ENCODE measurements at regions not wholly inside any gene's neighbourhood (a gene's known extent, or its start where the extent isn't known, plus 50 kb on each side); places are given as distances from the start of the nearest gene placed in this dataset.
A peak's percentile ranks its signal among the peaks of the same experiment; 100 is the strongest.

DNA sequence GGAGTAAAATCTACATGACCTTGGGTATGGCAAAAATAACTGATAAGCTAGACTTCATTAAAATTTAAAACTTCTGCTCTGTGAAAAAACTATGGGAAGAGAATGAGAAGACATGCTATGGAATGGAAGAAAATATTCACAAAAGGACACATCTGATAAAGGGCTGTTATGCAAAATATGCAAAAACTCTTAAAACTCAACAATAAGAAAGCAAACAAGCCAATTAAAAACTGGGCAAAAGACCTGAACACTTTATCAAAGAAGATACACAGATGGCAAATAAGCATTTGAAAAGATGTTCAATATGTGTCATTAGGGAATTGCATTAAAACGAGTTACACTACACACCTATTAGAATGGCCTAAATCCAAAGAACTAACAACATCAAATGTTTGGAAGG lies 439.5 kb downstream of the EFNA5 start:
- Histone ChIP-seq H3K27ac (no peak overlapping the region), H3K9me3 (replicated peaks) (no peaks in the 10 kb centered on the region; the same call in 1 of the 2 replicates), H3K4me3 (no peak overlapping the region), H3K27me3 (no peaks in the 10 kb centered on the region), H3K4me1 (peaks cover 16% of the 10 kb centered on the region), H3K36me3 (no peaks in the 10 kb centered on the region)
- DNase-seq: no peak

DNA sequence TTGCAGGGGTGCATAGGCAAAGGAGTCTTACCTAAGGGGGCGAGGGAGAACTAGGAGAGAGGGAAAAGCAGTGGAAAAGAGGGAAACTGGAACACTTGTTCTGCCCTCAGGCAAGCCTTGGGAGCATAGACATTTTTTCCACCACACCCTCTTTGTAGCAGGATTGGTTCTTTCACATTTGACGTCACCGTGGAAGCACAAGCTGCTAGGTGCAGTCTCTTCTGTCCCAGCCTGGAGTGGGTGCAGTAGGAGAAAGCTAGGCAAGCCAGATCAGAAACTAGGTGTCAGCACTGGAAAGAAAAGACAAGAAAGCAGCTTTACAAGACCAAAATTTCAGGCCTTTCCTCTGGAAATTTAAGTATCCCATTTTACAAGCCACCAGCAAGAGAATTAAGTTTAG lies 440.4 kb downstream of the EFNA5 start:
- no peak for DNase-seq
- Histone ChIP-seq H3K27ac (no peak overlapping the region), H3K27me3 (no peaks in the 10 kb centered on the region), H3K9me3 (replicated peaks) (no peaks in the 10 kb centered on the region), H3K4me1 (peaks cover 8% of the 10 kb centered on the region), H3K4me3 (no peak overlapping the region), H3K36me3 (no peaks in the 10 kb centered on the region)

- no peaks in the 10 kb centered on the region for H3K9me3 ChIP-seq (replicated peaks)
- H3K36me3 ChIP-seq: no peaks in the 10 kb centered on the region
- no peak overlapping the region for H3K27ac ChIP-seq
- H3K4me1 ChIP-seq: no peaks in the 10 kb centered on the region
- H3K4me3 ChIP-seq: no peak overlapping the region
- DNase-seq: no peak
- no peaks in the 10 kb centered on the region for H3K27me3 ChIP-seq
Observed at GRCh38 chr5:107228226-107228625, 442.5 kb downstream of the EFNA5 start.

DNA sequence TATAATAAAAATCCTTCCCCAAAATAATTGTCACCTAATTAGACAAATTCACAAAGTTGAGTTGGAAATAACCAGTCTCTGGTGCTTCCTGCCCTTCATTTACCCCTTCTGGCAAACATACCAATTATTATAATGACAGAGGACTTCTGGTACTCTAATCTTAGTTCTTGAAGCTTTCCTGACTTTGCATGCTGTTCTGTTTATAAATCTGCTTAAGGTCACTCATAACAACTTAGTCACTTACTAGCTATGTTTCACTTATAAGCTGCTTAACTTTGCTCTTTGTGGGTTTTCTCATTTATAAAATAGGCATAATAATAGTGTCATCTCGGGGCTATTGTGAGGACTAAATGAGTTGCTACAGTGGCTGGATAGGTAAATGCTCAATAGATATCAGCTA lies 446.5 kb downstream of the EFNA5 start:
- Histone ChIP-seq H3K4me1 (peaks cover 11% of the 10 kb centered on the region; the same call in 1 of the 2 replicates), H3K4me3 (no peak overlapping the region), H3K27me3 (no peaks in the 10 kb centered on the region), H3K36me3 (no peaks in the 10 kb centered on the region), H3K27ac (no peak overlapping the region), H3K9me3 (replicated peaks) (no peaks in the 10 kb centered on the region)
- DNase-seq: no peak

DNA sequence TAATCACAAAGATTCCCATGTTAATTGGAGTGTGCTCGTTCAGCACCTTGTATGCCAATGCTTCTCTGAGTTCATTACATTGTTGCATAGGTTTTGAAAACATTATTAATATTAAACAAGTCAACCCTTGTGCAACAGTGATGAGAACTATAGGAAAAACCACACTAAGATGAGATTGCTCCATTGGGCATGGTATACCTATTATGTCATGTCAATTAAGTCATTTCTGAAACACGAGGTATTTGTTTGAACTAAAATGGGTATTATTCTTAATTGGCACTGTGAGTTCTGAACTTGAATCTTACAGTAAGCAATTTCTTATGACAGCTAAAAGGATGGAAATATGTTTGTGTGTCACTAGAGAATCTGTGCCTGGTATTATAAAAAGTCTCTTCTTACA lies 447.7 kb downstream of the EFNA5 start:
- H3K9me3 ChIP-seq (replicated peaks): no peaks in the 10 kb centered on the region
- no peaks in the 10 kb centered on the region for H3K27me3 ChIP-seq
- no peak overlapping the region for H3K27ac ChIP-seq

GRCh38 chr5:107219993-107220392 lies 450.7 kb downstream of the EFNA5 start:
- Histone ChIP-seq H3K27ac (no peak overlapping the region), H3K4me1 (peaks cover 11% of the 10 kb centered on the region; the same call in 1 of the 2 replicates), H3K4me3 (no peak overlapping the region), H3K36me3 (no peaks in the 10 kb centered on the region), H3K27me3 (no peaks in the 10 kb centered on the region), H3K9me3 (replicated peaks) (no peaks in the 10 kb centered on the region)
- DNase-seq: peak in 1 of 2 experiments; percentile 22

More for the DNA sequence above, 447.7 kb downstream of the EFNA5 start:
- H3K4me3 ChIP-seq: no peak overlapping the region
- no peak for DNase-seq
- no peaks in the 10 kb centered on the region for H3K36me3 ChIP-seq
- peaks cover 11% of the 10 kb centered on the region; the same call in 1 of the 2 replicates for H3K4me1 ChIP-seq

DNA sequence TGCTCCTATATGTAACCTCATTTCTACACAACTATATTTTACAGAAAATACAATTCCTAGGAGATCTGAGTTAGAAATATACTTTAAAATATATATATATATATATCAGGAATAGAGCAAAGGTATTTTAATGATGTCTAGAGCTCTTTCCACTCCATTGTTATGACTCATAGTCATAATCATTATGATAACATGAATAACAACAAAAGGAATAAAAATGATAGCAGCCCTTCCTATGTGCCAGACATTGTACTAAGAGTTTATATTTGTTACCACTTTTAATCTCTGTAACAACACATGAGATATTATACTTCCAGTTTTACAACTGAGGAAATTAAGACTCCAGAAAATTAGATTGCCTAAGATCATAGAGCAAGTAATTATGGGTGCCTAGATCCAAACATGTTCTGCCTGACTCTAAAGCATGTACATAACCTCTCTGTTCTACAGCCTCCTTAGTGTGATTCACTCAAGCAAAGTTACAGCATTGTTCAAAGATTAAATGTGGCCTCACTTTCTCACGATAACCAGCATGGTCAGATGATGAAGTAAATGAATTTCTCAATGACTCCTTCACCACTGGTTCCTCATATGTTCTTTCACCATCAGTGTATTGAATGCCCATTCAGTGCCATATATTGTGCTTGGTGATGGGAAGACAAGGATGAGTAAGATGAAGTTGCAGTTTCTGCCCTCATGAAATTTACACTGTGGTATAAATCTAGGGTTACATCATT lies 452.1 kb downstream of the EFNA5 start:
- no peak for DNase-seq
- Histone ChIP-seq H3K4me1 (peaks cover 11% of the 10 kb centered on the region; the same call in 1 of the 2 replicates), H3K4me3 (no peak overlapping the region), H3K27ac (no peak overlapping the region), H3K9me3 (replicated peaks) (no peaks in the 10 kb centered on the region), H3K36me3 (no peaks in the 10 kb centered on the region), H3K27me3 (no peaks in the 10 kb centered on the region)

DNA sequence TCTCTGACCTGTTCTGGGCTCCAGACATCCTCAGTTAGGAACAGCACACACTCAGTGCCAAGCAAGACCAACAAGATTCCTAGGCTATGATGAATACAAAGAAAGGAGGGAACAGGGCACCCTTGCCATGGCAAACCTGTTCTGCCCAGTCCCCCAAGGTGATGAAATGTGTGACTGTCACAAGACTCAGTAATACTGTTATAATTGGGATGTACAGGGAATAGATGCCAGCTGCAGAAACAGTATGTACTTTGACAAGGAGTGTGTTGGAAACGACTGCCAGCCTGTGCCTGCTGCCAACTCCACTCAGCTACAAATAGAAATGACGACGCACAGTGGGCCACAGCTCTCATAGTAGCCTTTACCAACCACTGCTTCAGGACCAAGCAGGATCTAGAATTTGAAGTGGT lies 453.0 kb downstream of the EFNA5 start:
- no peaks in the 10 kb centered on the region for H3K27me3 ChIP-seq
- H3K36me3 ChIP-seq: no peaks in the 10 kb centered on the region
- no peak overlapping the region for H3K27ac ChIP-seq
- no peak overlapping the region for H3K4me3 ChIP-seq
- H3K4me1 ChIP-seq: peaks cover 11% of the 10 kb centered on the region; the same call in 1 of the 2 replicates
- no peaks in the 10 kb centered on the region for H3K9me3 ChIP-seq (replicated peaks)
- DNase-seq: no peak

- Histone ChIP-seq H3K36me3 (no peaks in the 10 kb centered on the region), H3K27ac (no peak overlapping the region), H3K9me3 (replicated peaks) (no peaks in the 10 kb centered on the region), H3K27me3 (no peaks in the 10 kb centered on the region), H3K4me1 (peaks cover 11% of the 10 kb centered on the region; the same call in 1 of the 2 replicates), H3K4me3 (no peak overlapping the region)
- no peak for DNase-seq
Observed at GRCh38 chr5:107216587-107216986, 454.1 kb downstream of the EFNA5 start.

DNA sequence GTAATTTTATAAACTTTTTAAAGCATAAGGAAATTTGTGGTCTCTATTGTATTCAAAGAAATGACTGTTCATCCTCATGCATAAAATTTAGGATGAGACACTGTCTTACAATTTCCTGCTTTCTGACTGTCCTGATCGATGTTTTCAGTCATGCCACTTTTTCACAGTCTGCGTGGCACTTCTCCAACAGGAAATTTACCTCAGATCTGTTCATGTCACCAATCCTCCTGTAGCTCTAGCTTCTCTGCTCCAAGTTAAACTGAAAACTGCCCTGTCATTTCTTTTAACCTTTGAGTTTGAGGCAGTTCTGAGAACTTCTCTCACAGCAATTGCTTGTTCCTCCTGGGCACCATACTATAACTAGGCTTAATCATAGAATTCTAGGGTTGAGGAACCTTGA lies 455.1 kb downstream of the EFNA5 start:
- H3K27ac ChIP-seq: no peak overlapping the region
- H3K4me1 ChIP-seq: peaks cover 11% of the 10 kb centered on the region; the same call in 1 of the 2 replicates
- no peaks in the 10 kb centered on the region for H3K9me3 ChIP-seq (replicated peaks)
- H3K36me3 ChIP-seq: no peaks in the 10 kb centered on the region
- H3K4me3 ChIP-seq: no peak overlapping the region
- DNase-seq: no peak
- H3K27me3 ChIP-seq: no peaks in the 10 kb centered on the region

DNA sequence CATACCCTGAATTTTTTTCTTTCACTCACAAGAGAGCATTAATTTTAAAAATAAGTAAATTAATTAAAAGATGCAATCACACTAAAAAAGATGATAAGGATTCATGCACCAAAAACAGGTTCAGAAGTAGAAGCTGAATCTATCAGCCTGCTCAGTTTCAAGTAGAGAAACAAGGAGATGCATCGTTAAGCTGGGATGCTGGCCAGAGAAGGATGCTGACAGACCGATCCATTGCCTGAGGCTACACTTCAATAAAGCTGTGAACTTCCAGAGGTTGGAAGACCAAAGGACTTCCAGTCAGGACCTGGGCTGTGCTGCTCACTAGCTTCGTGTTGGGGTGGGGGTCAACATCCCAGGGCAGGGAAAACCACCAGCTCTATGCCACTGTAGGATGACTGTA lies 457.7 kb downstream of the EFNA5 start:
- peak in 1 of 2 experiments; percentile 38 for DNase-seq
- H3K4me1 ChIP-seq: no peaks in the 10 kb centered on the region
- H3K36me3 ChIP-seq: no peaks in the 10 kb centered on the region
- H3K27ac ChIP-seq: no peak overlapping the region
- no peaks in the 10 kb centered on the region for H3K9me3 ChIP-seq (replicated peaks)
- no peaks in the 10 kb centered on the region for H3K27me3 ChIP-seq
- no peak overlapping the region for H3K4me3 ChIP-seq

- Histone ChIP-seq H3K4me1 (no peaks in the 10 kb centered on the region), H3K9me3 (replicated peaks) (no peaks in the 10 kb centered on the region), H3K27me3 (no peaks in the 10 kb centered on the region), H3K4me3 (no peak overlapping the region), H3K36me3 (no peaks in the 10 kb centered on the region), H3K27ac (no peak overlapping the region)
- no peak for DNase-seq
Observed at GRCh38 chr5:107211630-107212029, 459.1 kb downstream of the EFNA5 start.

DNA sequence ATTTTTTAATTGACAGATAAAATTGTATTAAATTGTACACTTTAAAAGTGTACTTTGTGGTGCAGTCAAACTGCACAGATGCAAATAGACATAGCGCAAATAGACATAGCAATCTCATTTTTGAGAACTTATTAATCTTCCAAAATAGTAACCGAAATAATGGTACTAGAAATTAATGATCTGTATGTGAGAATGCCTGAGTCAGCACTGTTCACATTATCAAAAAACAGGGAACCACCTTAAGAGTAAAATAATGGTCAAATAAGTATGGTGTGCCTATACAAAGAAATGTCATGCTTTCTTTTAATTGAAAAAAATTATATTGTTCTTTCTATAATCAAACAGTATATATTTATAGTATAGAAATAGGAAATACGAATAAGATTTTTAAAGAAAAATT lies 461.9 kb downstream of the EFNA5 start:
- no peaks in the 10 kb centered on the region for H3K4me1 ChIP-seq
- DNase-seq: no peak
- H3K9me3 ChIP-seq (replicated peaks): no peaks in the 10 kb centered on the region
- no peaks in the 10 kb centered on the region for H3K36me3 ChIP-seq
- H3K27me3 ChIP-seq: no peaks in the 10 kb centered on the region
- no peak overlapping the region for H3K4me3 ChIP-seq
- no peak overlapping the region for H3K27ac ChIP-seq

- H3K27me3 ChIP-seq: no peaks in the 10 kb centered on the region
- no peak overlapping the region for H3K4me3 ChIP-seq
- no peak overlapping the region for H3K27ac ChIP-seq
- H3K9me3 ChIP-seq (replicated peaks): no peaks in the 10 kb centered on the region
- no peak for DNase-seq
- no peaks in the 10 kb centered on the region for H3K4me1 ChIP-seq
- H3K36me3 ChIP-seq: no peaks in the 10 kb centered on the region
Observed at GRCh38 chr5:107204413-107204812, 466.3 kb downstream of the EFNA5 start.

GRCh38 chr5:107203243-107203642 lies 467.5 kb downstream of the EFNA5 start:
- H3K4me3 ChIP-seq: no peak overlapping the region
- H3K27ac ChIP-seq: no peak overlapping the region
- no peaks in the 10 kb centered on the region for H3K27me3 ChIP-seq
- H3K9me3 ChIP-seq (replicated peaks): no peaks in the 10 kb centered on the region
- DNase-seq: no peak
- no peaks in the 10 kb centered on the region for H3K4me1 ChIP-seq
- no peaks in the 10 kb centered on the region for H3K36me3 ChIP-seq

- Histone ChIP-seq H3K27ac (no peak overlapping the region), H3K9me3 (replicated peaks) (no peaks in the 10 kb centered on the region; the same call in 1 of the 2 replicates), H3K27me3 (no peaks in the 10 kb centered on the region), H3K36me3 (no peaks in the 10 kb centered on the region), H3K4me3 (no peak overlapping the region), H3K4me1 (no peaks in the 10 kb centered on the region)
- no peak for DNase-seq
Observed at GRCh38 chr5:107199756-107200155, 471.0 kb downstream of the EFNA5 start.

Measured in SJCRH30 (cell line).